Caco-2 (cell line): ENCODE measurements at regions not wholly inside any gene's neighbourhood (a gene's known extent, or its start where the extent isn't known, plus 50 kb on each side); places are given as distances from the start of the nearest gene placed in this dataset.

Experiments
- BruUV-seq: library from RNA; stranded (reverse); fragments of 400-500 nt; replicated peaks from 2 replicates; lab custom pipeline; 2021; lab: Mats Ljungman, UMichigan
- CTCF ChIA-PET: fragments of 300-600 bp; sonication (Branson Sonifier 250); formaldehyde crosslinking; loops from one replicate; lab custom pipeline; 2022; ENCODE audit warnings: antibody characterized with exemption; lab: Charles Lee
- POLR2A ChIA-PET: fragments of 300-600 bp; sonication (Branson Sonifier 250); formaldehyde crosslinking; loops from one replicate; lab custom pipeline; 2022; ENCODE audit warnings: antibody characterized with exemption; lab: Charles Lee
- DNase-seq, 2 experiments: peaks; one replicate each; pipeline versions ENCODE4 v3.0.0 to v3.0.0-alpha.2; 2020 to 2022
- H3K27me3 ChIP-seq: replicated peaks from 2 replicates; pipeline ENCODE4 v1.6.0; 2011; ENCODE audit warnings: low read length; ENCODE audit not compliant: control insufficient read depth, insufficient read depth
- H3K36me3 ChIP-seq: 2 replicates; pipeline ENCODE4 v1.5.1; 2011; ENCODE audit warnings: low read length; ENCODE audit not compliant: control insufficient read depth, insufficient read depth
- H3K4me1 ChIP-seq: fragments of 250-450 bp; sonication (Bioruptor Pico); 2 replicates; pipeline ENCODE4 v1.5.1; 2020; ENCODE audit warnings: mild to moderate bottlenecking
- H3K4me3 ChIP-seq: 2 replicates; pipeline ENCODE4 v1.5.1; 2011; ENCODE audit warnings: low read depth, mild to moderate bottlenecking, control low read depth, low read length
- H3K9me3 ChIP-seq: fragments of 250-450 bp; sonication (Bioruptor Pico); 2 replicates; pipeline ENCODE4 v1.5.1; 2020; ENCODE audit warnings: mild to moderate bottlenecking, moderate library complexity
- H3K27ac Mint-ChIP-seq: one replicate; pipeline ENCODE4 v1.8.0; 2022; ENCODE audit warnings: mixed read lengths; ENCODE audit not compliant: unreplicated experiment
- H3K27me3 Mint-ChIP-seq: one replicate; pipeline ENCODE4 v1.8.0; 2022; ENCODE audit warnings: mixed read lengths; ENCODE audit not compliant: insufficient read depth, unreplicated experiment
- H3K36me3 Mint-ChIP-seq: one replicate; pipeline ENCODE4 v1.8.0; 2022; ENCODE audit warnings: mild to moderate bottlenecking, mixed read lengths; ENCODE audit not compliant: insufficient read depth, unreplicated experiment
- H3K4me1 Mint-ChIP-seq: one replicate; pipeline ENCODE4 v1.8.0; 2022; ENCODE audit warnings: low read depth, mixed read lengths; ENCODE audit not compliant: unreplicated experiment
- H3K4me3 Mint-ChIP-seq: one replicate; pipeline ENCODE4 v1.8.0; 2022; ENCODE audit warnings: mild to moderate bottlenecking, moderate library complexity, mixed read lengths; ENCODE audit not compliant: unreplicated experiment
- H3K9me3 Mint-ChIP-seq: one replicate; pipeline ENCODE4 v1.8.0; 2022; ENCODE audit warnings: mixed read lengths; ENCODE audit not compliant: unreplicated experiment
- intact Hi-C: fragments of 100-400 bp; cut with micrococcal nuclease; formaldehyde crosslinking; loops from one replicate; pipeline ENCODE4 v1.10.0; 2022; ENCODE audit not compliant: unreplicated experiment
- TF ChIP-seq, protein P1 (sequence below), 2 experiments: fragments of 200-600 bp in 1 of 2; IDR thresholded peaks; 1 replicate in 1 of 2; 2 replicates in 1 of 2; pipeline versions ENCODE4 v1.5.1 to v1.8.0; 2011 to 2022; ENCODE audit warnings: antibody characterized with exemption in 1 of 2, control low read depth in 1 of 2, inconsistent platforms in 1 of 2, low read depth in 1 of 2, low read length in 1 of 2, mild to moderate bottlenecking in 1 of 2, moderate library complexity in 1 of 2; ENCODE audit not compliant: insufficient read depth in 1 of 2, severe bottlenecking in 1 of 2, unreplicated experiment in 1 of 2

DNA sequence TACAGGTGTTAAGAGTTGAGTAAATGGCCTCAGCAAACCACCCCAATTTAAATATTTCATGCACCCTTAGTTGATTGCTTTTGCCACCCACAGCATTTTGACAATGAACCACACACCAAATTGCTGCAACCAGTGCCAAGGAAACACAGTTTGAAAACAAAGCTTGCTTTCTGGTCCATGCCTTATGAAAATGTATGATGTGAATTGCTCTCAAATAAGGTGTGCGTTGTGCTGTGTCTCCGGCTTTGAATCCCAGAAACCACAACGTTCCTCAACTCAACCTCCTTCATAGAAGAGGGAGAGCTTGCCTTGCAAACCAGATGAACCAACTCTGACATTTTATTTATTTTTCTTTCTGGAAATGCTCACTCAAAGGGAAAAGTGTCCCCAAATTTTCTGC, 762.7 kb downstream of the TLE1 start:
- TF ChIP-seq, protein P1, sequence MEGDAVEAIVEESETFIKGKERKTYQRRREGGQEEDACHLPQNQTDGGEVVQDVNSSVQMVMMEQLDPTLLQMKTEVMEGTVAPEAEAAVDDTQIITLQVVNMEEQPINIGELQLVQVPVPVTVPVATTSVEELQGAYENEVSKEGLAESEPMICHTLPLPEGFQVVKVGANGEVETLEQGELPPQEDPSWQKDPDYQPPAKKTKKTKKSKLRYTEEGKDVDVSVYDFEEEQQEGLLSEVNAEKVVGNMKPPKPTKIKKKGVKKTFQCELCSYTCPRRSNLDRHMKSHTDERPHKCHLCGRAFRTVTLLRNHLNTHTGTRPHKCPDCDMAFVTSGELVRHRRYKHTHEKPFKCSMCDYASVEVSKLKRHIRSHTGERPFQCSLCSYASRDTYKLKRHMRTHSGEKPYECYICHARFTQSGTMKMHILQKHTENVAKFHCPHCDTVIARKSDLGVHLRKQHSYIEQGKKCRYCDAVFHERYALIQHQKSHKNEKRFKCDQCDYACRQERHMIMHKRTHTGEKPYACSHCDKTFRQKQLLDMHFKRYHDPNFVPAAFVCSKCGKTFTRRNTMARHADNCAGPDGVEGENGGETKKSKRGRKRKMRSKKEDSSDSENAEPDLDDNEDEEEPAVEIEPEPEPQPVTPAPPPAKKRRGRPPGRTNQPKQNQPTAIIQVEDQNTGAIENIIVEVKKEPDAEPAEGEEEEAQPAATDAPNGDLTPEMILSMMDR (IDR thresholded peaks at IDR 0.05; ENCODE audit: insufficient read depth in 1 of 2, low read depth in 1 of 2, low read length in 1 of 2, severe bottlenecking in 1 of 2, unreplicated experiment in 1 of 2), result no peak
- no peaks in the 10 kb centered on the region for H3K36me3 Mint-ChIP-seq
- intact Hi-C loops, result no loop called here
- no peaks in the 10 kb centered on the region for H3K4me1 ChIP-seq
- no peaks in the 10 kb centered on the region for H3K27me3 Mint-ChIP-seq
- H3K36me3 ChIP-seq, result no peaks in the 10 kb centered on the region
- DNase-seq, result no peak
- no peaks in the 10 kb centered on the region for H3K9me3 Mint-ChIP-seq
- no peak overlapping the region for H3K27ac Mint-ChIP-seq
- H3K9me3 ChIP-seq, result no peaks in the 10 kb centered on the region
- POLR2A ChIA-PET, result no interaction called here
- BruUV-seq, result no TSS peak
- no peaks in the 10 kb centered on the region for H3K27me3 ChIP-seq
- no peaks in the 10 kb centered on the region for H3K4me1 Mint-ChIP-seq
- no peak overlapping the region for H3K4me3 Mint-ChIP-seq
- H3K4me3 ChIP-seq, result no peak overlapping the region
- CTCF ChIA-PET, result no interaction called here

DNA sequence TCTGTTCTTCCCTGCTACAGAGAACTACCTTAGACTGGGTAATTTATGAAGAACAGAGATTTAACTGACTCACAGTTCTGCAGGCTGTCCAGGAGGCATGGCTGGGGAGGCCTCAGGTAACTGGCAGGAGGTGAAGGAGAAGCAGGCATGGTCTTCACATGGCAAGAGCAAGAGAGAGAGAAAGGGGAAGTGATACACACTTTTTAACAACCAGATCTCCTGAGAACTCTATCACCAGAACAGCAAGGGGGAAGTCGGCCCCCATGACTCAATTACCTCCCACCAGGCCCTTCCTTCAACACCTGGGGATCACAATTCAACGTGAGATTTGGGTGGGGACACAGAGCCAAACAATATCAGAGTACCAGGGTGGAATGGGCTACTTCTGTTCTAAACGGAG, 766.8 kb downstream of the TLE1 start:
- no peaks in the 10 kb centered on the region for H3K4me1 ChIP-seq
- no peaks in the 10 kb centered on the region for H3K27me3 ChIP-seq
- Mint-ChIP-seq H3K4me3 (no peak overlapping the region), H3K9me3 (no peaks in the 10 kb centered on the region), H3K27ac (no peak overlapping the region), H3K4me1 (no peaks in the 10 kb centered on the region), H3K36me3 (no peaks in the 10 kb centered on the region), H3K27me3 (no peaks in the 10 kb centered on the region)
- no peak for DNase-seq
- POLR2A ChIA-PET, result no interaction called here
- H3K4me3 ChIP-seq, result no peak overlapping the region
- no peaks in the 10 kb centered on the region for H3K36me3 ChIP-seq
- CTCF ChIA-PET, result no interaction called here
- TF ChIP-seq, protein P1 (IDR thresholded peaks at IDR 0.05; ENCODE audit: insufficient read depth in 1 of 2, low read depth in 1 of 2, low read length in 1 of 2, severe bottlenecking in 1 of 2, unreplicated experiment in 1 of 2), result no peak
- intact Hi-C loops, result no loop called here
- no peaks in the 10 kb centered on the region for H3K9me3 ChIP-seq
- BruUV-seq, result no TSS peak

DNA sequence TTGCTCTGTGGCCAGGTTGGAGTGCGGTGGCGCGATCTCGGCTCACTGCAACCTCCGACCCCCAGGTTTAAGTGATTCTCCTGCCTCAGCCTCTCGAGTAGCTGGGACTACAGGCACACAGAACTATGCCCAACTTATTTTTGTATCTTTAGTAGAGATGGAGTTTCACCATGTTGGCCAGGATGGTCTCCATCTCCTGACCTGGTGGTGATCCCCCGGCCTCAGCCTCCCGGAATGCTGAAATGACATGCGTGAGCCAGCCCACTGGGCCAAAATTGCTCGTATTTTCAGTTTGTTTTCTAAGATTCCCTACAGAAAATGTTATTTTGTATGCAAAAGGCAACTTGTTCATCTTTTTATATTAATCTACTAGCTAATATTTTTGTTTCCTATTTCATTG, 782.6 kb downstream of the TLE1 start:
- Mint-ChIP-seq H3K27me3 (no peaks in the 10 kb centered on the region), H3K27ac (no peak overlapping the region), H3K4me1 (no peaks in the 10 kb centered on the region), H3K9me3 (no peaks in the 10 kb centered on the region), H3K4me3 (no peak overlapping the region), H3K36me3 (no peaks in the 10 kb centered on the region)
- CTCF ChIA-PET, result no interaction called here
- H3K9me3 ChIP-seq, result no peaks in the 10 kb centered on the region
- no TSS peak for BruUV-seq
- no peaks in the 10 kb centered on the region for H3K36me3 ChIP-seq
- DNase-seq, result no peak
- TF ChIP-seq, protein P1 (IDR thresholded peaks at IDR 0.05; ENCODE audit: insufficient read depth in 1 of 2, low read depth in 1 of 2, low read length in 1 of 2, severe bottlenecking in 1 of 2, unreplicated experiment in 1 of 2), result no peak
- no peak overlapping the region for H3K4me3 ChIP-seq
- H3K4me1 ChIP-seq, result no peaks in the 10 kb centered on the region
- no peaks in the 10 kb centered on the region for H3K27me3 ChIP-seq
- POLR2A ChIA-PET, result no interaction called here
- intact Hi-C loops, result no loop called here
